H7 (cell line): ENCODE measurements at regions not wholly inside any gene's neighbourhood (a gene's known extent, or its start where the extent isn't known, plus 50 kb on each side); places are given as distances from the start of the nearest gene placed in this dataset.

Source experiments
- DNase-seq: peaks from one replicate; pipeline ENCODE4 v3.0.0; 2012
- H3K27me3 ChIP-seq: 2 replicates; pipeline ENCODE4 v1.6.0; 2011; ENCODE audit warnings: mild to moderate bottlenecking, low read length; ENCODE audit not compliant: control insufficient read depth, insufficient read depth
- H3K36me3 ChIP-seq: replicated peaks from 2 replicates; pipeline ENCODE4 v1.5.1; 2011; ENCODE audit warnings: low read length; ENCODE audit not compliant: control insufficient read depth, insufficient read depth
- H3K4me3 ChIP-seq: 2 replicates; pipeline ENCODE4 v1.5.1; 2011; ENCODE audit warnings: low read depth, mild to moderate bottlenecking, control low read depth, low read length, moderate library complexity; ENCODE audit not compliant: insufficient read depth

DNA sequence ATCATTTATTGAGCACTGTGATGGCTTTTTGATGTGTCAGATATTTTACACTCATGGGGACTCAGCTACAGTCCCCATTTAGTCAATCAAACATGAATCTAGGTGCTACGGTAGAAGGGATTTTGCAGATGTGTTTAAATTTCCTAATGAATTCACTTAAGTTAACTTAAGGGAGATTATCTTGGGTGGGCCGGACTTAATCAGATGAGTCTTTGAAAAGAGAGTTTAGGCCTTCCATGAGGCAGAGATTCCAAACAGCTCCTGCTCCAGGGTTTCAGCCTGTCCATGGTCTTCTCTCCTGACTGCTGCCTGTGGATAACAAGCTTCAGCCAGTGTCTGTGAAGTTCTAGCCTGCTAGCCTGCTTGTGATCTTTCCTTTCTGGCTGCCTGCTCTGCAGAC, 202.4 kb downstream of the IDS start:
- H3K36me3 ChIP-seq, result no peaks in the 10 kb centered on the region
- H3K27me3 ChIP-seq, result no peaks in the 10 kb centered on the region
- no peak for DNase-seq
- no peak overlapping the region for H3K4me3 ChIP-seq

DNA sequence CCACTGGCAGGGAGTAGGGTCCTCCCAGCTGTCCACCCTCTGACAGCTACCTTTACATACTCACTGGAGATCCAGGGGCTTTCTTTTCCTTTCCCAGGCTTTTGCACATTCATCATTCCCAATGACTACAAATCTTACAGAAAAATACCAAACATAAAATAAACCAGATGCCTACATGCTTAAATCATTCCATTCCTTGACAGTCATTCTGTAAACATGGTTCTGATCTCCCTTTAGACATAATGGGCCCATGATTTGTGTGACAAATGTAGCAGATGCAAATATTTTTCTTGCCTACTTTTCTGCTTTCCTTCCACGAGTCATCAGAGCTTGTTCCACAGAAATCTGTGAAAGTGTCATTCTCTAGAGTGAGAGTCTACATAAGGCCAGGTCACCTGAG, 207.0 kb downstream of the IDS start:
- no peak for DNase-seq
- Histone ChIP-seq H3K27me3 (no peaks in the 10 kb centered on the region), H3K4me3 (no peak overlapping the region), H3K36me3 (no peaks in the 10 kb centered on the region)

- DNase-seq, result no peak
- no peaks in the 10 kb centered on the region for H3K27me3 ChIP-seq
- no peak overlapping the region for H3K4me3 ChIP-seq
- H3K36me3 ChIP-seq, result no peaks in the 10 kb centered on the region
Observed at GRCh38 chrX:149296092-149296491, 209.0 kb downstream of the IDS start.

GRCh38 chrX:149286940-149287349, 218.2 kb downstream of the IDS start:
- Histone ChIP-seq H3K36me3 (no peaks in the 10 kb centered on the region), H3K27me3 (no peaks in the 10 kb centered on the region)
- DNase-seq, result peak; percentile 46

DNA sequence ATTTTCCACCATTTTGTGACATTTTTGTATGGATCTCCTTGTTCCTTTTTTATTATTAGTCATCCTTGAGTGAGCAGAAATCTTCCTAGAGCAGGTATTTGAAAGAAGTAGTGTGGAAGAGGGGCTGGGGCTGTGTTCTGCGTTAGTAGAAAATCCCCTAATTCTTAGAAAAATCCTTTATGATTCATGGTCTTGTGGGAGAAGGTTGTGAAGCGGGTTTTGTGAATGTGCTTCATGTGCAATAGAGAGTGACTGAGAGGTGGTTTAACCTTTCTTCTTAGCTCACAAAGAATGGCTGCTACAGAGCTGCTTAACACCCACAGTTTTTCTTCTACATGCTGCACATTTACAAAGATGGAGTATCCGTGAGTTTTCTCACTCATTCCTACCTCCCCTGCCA, 220.5 kb downstream of the IDS start:
- Histone ChIP-seq H3K36me3 (no peaks in the 10 kb centered on the region), H3K4me3 (no peak overlapping the region), H3K27me3 (no peaks in the 10 kb centered on the region)
- no peak for DNase-seq

More at GRCh38 chrX:149286940-149287349, 218.2 kb downstream of the IDS start:
- no peak overlapping the region for H3K4me3 ChIP-seq

DNA sequence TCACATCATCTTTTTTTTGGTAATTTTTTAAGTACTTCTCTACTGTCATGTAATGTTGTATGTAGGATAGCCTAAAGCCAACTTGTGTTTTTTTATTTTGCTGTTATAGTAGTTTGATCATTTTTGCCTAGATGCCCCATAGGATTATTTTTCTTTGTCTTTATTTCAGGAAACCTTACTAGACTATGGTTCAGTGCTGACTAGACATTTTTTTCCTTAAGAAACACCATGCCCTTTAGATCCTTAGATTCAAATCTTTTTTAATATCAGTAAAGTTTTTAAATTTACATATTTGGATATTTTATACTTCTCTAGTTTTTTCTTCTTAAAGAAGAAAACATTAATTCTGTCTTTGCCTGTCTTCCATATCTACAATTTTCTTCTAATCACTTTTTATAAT, 221.3 kb downstream of the IDS start:
- no peak overlapping the region for H3K4me3 ChIP-seq
- H3K27me3 ChIP-seq, result no peaks in the 10 kb centered on the region
- H3K36me3 ChIP-seq, result no peaks in the 10 kb centered on the region
- DNase-seq, result no peak

DNA sequence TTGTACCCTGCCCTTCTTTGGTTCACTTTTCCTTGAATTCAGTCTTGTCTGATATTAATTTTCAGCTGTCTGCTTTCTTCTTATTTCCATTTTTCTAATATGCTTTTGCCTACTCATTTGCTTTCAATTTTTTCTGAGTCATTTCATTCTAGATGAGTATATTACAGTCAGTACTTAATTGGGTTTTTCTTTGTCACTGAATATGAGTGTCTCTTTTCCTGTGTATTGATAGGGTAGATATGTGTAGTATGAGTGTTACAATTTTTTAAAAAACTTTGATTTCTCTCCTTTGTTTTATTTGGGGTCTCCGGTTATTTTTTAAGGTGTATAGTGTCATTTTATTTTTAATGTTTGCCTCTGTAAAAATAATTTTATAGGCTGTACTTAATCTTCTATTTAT, 222.2 kb downstream of the IDS start:
- no peak for DNase-seq
- no peaks in the 10 kb centered on the region for H3K36me3 ChIP-seq
- no peaks in the 10 kb centered on the region for H3K27me3 ChIP-seq
- no peak overlapping the region for H3K4me3 ChIP-seq

DNA sequence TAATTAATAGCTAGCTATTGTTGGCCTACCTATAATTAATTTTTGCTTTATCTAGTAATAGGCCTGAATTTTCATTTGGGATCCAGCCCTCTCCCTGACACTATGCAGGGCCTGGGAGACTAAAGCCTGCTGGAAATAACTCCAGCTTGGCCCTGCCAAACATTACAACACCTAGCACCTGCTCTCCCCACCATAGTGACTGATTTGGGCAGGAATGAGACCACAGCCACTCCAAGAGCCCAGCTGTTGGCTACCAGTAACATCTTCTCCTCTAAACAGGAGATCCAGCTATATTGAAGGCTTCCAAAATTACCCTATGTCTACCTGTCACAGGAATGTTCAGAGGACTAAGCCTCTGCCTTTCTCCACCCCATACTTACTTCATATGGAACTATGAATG, 225.1 kb downstream of the IDS start:
- no peaks in the 10 kb centered on the region for H3K36me3 ChIP-seq
- H3K27me3 ChIP-seq, result no peaks in the 10 kb centered on the region
- no peak for DNase-seq
- no peak overlapping the region for H3K4me3 ChIP-seq

GRCh38 chrX:149275836-149276235, 229.3 kb downstream of the IDS start:
- Histone ChIP-seq H3K36me3 (no peaks in the 10 kb centered on the region), H3K4me3 (no peak overlapping the region), H3K27me3 (no peaks in the 10 kb centered on the region)
- DNase-seq, result no peak

GRCh38 chrX:149274516-149275105, 230.5 kb downstream of the IDS start:
- no peak overlapping the region for H3K4me3 ChIP-seq
- H3K36me3 ChIP-seq, result no peaks in the 10 kb centered on the region
- DNase-seq, result no peak
- no peaks in the 10 kb centered on the region for H3K27me3 ChIP-seq

DNA sequence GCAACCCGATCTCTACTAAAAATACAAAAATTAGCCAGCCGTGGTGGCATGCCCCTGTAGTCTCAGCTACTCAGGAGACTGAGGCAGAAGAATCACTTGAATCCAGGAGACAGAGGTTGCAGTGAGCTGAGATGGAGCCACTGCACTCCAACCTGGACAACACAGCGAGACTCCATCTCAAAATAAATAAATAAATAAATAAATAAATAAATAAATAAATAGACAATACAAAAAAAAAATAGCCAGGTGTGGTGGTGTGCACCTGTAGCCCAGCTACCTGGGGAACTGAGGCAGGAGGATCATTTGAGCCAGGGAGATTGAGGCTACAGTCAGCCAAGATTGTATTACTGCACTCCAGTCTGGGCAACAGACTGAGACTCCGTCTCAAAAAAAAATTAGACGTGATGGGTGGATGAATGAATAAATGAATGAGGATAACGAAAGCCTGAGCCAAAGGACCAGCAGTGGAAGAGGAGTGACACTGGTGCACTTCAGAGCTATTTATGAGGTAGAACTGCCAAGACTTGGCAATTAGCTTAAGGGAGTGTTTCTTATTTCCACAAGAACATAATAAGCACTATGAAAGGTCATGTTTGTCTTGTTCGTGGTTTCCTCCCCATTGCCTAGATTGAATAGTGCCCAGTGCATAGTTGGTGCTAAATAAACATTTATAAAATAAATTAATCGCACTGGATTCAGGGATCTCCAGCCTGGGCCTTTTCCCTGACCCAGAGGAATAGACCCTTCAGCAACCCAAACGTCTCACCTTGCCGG, 232.2 kb downstream of the IDS start:
- Histone ChIP-seq H3K27me3 (no peaks in the 10 kb centered on the region), H3K4me3 (no peak overlapping the region), H3K36me3 (no peaks in the 10 kb centered on the region)
- DNase-seq, result no peak

- Histone ChIP-seq H3K36me3 (no peaks in the 10 kb centered on the region), H3K27me3 (no peaks in the 10 kb centered on the region)
- no peak for DNase-seq
Observed at GRCh38 chrX:149267878-149268813, 237.0 kb downstream of the IDS start.

DNA sequence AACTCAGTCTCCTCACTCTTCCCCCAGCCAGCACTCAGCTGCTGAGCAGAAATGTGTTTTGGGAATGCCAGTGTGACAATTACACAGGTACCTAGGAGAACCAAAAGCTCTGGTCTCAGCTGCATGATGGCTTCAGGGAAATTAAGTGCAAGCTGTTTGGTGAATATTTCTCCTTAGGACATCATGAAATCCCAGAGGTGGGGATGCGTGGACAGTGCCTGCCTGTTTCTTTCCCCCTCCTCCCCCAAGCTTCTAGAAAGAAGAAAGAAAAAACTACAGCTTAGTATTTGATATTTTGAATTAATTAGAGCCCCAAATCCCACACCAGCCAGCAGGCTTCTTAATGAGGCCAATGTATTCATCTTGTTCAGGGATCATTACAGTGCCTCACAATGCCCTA, 243.0 kb downstream of the IDS start:
- Histone ChIP-seq H3K4me3 (no peak overlapping the region), H3K36me3 (no peaks in the 10 kb centered on the region), H3K27me3 (no peaks in the 10 kb centered on the region)
- no peak for DNase-seq

More at GRCh38 chrX:149267878-149268813, 237.0 kb downstream of the IDS start:
- no peak overlapping the region for H3K4me3 ChIP-seq

DNA sequence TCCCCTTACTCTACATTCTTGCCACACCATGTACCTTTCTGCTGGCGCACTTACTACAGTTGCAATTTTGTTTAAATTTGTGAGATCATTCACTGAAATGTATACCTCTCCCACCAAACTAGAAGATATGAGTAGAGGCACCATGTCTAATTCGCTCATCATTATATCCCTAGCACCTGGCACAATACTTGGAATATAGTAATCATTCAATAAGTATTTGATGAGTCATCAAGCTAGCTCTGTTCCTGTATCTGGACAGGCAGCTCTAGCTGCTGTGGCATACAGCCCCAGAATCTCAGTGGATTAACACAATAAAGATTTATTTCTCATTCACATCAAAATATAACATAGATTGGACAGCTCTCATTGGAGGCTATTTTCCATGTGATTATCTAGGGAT, 245.9 kb downstream of the IDS start:
- DNase-seq, result no peak
- H3K4me3 ChIP-seq, result no peak overlapping the region
- no peaks in the 10 kb centered on the region for H3K36me3 ChIP-seq
- H3K27me3 ChIP-seq, result no peaks in the 10 kb centered on the region

GRCh38 chrX:149255860-149256259, 249.2 kb downstream of the IDS start:
- H3K27me3 ChIP-seq, result no peaks in the 10 kb centered on the region
- no peak overlapping the region for H3K4me3 ChIP-seq
- H3K36me3 ChIP-seq, result no peaks in the 10 kb centered on the region
- no peak for DNase-seq
